H9 (cell line): ENCODE measurements at regions not wholly inside any gene's neighbourhood (a gene's known extent, or its start where the extent isn't known, plus 50 kb on each side); places are given as distances from the start of the nearest gene placed in this dataset.

Experiments
- DNase-seq: peaks from one replicate; pipeline ENCODE4 v3.0.0-alpha.2; 2017
- H2AFZ ChIP-seq: one replicate; pipeline ENCODE4 v1.6.1; 2013; ENCODE audit warnings: mild to moderate bottlenecking, low read length, control low read depth, moderate library complexity
- H2AK5ac ChIP-seq: 2 replicates; pipeline ENCODE4 v1.6.1; 2013; ENCODE audit warnings: low read length, control low read depth, mixed read lengths; ENCODE audit not compliant: insufficient read length
- H2BK120ac ChIP-seq: one replicate; pipeline ENCODE4 v1.6.1; 2013; ENCODE audit warnings: low read depth, mild to moderate bottlenecking, low read length, control low read depth, inconsistent platforms; ENCODE audit not compliant: poor library complexity, severe bottlenecking
- H2BK12ac ChIP-seq: 2 replicates; pipeline ENCODE4 v1.6.1; 2013; ENCODE audit warnings: low read length, control low read depth, mixed read lengths, low read depth; ENCODE audit not compliant: insufficient read length
- H2BK15ac ChIP-seq: 2 replicates; pipeline ENCODE4 v1.6.1; 2013; ENCODE audit warnings: low read depth, low read length, control low read depth
- H2BK20ac ChIP-seq: one replicate; pipeline ENCODE4 v1.6.1; 2013; ENCODE audit warnings: low read depth, mild to moderate bottlenecking, low read length, control low read depth, inconsistent platforms; ENCODE audit not compliant: poor library complexity, severe bottlenecking
- H2BK5ac ChIP-seq: 2 replicates; pipeline ENCODE4 v1.6.1; 2013; ENCODE audit warnings: low read length, control low read depth, mixed read lengths; ENCODE audit not compliant: insufficient read length
- H3K14ac ChIP-seq: 2 replicates; pipeline ENCODE4 v1.6.1; 2013; ENCODE audit warnings: low read length, control low read depth; ENCODE audit not compliant: insufficient read depth
- H3K18ac ChIP-seq: 2 replicates; pipeline ENCODE4 v1.6.1; 2013; ENCODE audit warnings: low read depth, mild to moderate bottlenecking, mixed read lengths, low read length, control low read depth; ENCODE audit not compliant: insufficient read length
- H3K23ac ChIP-seq: 2 replicates; pipeline ENCODE4 v1.6.1; 2013; ENCODE audit warnings: low read length, control low read depth, mixed read lengths, low read depth; ENCODE audit not compliant: insufficient read length
- H3K23me2 ChIP-seq: 2 replicates; pipeline ENCODE4 v1.6.1; 2013; ENCODE audit warnings: low read depth, mild to moderate bottlenecking, mixed read lengths, low read length, control low read depth; ENCODE audit not compliant: insufficient read length, poor library complexity, severe bottlenecking
- H3K27ac ChIP-seq: 2 replicates; pipeline ENCODE4 v1.5.1; 2013; ENCODE audit warnings: low read length, control low read depth, mixed read lengths, low read depth; ENCODE audit not compliant: insufficient read length
- H3K27me3 ChIP-seq: 2 replicates; pipeline ENCODE4 v1.6.1; 2013; ENCODE audit warnings: low read length, control low read depth, inconsistent platforms; ENCODE audit not compliant: insufficient read depth
- H3K4ac ChIP-seq: 2 replicates; pipeline ENCODE4 v1.6.1; 2013; ENCODE audit warnings: low read depth, mild to moderate bottlenecking, control low read depth, inconsistent platforms, low read length, moderate library complexity
- H3K4me1 ChIP-seq: 2 replicates; pipeline ENCODE4 v1.6.1; 2013; ENCODE audit warnings: low read length, control low read depth, inconsistent platforms; ENCODE audit not compliant: insufficient read depth
- H3K4me2 ChIP-seq: 2 replicates; pipeline ENCODE4 v1.6.1; 2013; ENCODE audit warnings: low read length, control low read depth, mixed read lengths; ENCODE audit not compliant: insufficient read length, insufficient read depth
- H3K56ac ChIP-seq: 2 replicates; pipeline ENCODE4 v1.6.1; 2013; ENCODE audit warnings: low read depth, mild to moderate bottlenecking, mixed read lengths, low read length, control low read depth; ENCODE audit not compliant: insufficient read length
- H3K79me1 ChIP-seq: 2 replicates; pipeline ENCODE4 v1.6.1; 2013; ENCODE audit warnings: low read depth, mild to moderate bottlenecking, moderate library complexity, low read length, control low read depth, inconsistent platforms; ENCODE audit not compliant: insufficient read depth, poor library complexity, severe bottlenecking
- H3K79me2 ChIP-seq: 2 replicates; pipeline ENCODE4 v1.6.1; 2013; ENCODE audit warnings: low read length, control low read depth, inconsistent platforms; ENCODE audit not compliant: insufficient read depth
- H3K9ac ChIP-seq: 2 replicates; pipeline ENCODE4 v1.6.1; 2013; ENCODE audit warnings: low read length, control low read depth, mixed read lengths; ENCODE audit not compliant: insufficient read length; ENCODE audit errors: extremely low read depth
- H3K9me3 ChIP-seq: one replicate; pipeline ENCODE4 v1.6.1; 2013; ENCODE audit warnings: low read depth, low read length, inconsistent platforms; ENCODE audit not compliant: control insufficient read depth
- H3T11ph ChIP-seq: one replicate; pipeline ENCODE4 v1.6.1; 2013; ENCODE audit warnings: mild to moderate bottlenecking, low read length, control low read depth, inconsistent platforms
- H4K20me1 ChIP-seq: one replicate; pipeline ENCODE4 v1.6.1; 2013; ENCODE audit not compliant: control insufficient read depth, insufficient read length, insufficient read depth
- H4K5ac ChIP-seq: 2 replicates; pipeline ENCODE4 v1.6.1; 2013; ENCODE audit warnings: low read depth, mild to moderate bottlenecking, mixed read lengths, low read length, control low read depth; ENCODE audit not compliant: insufficient read length
- H4K8ac ChIP-seq: replicated peaks from 2 replicates; pipeline ENCODE4 v1.6.1; 2013; ENCODE audit warnings: low read length, control low read depth, mixed read lengths, low read depth; ENCODE audit not compliant: insufficient read length
- H4K91ac ChIP-seq: 2 replicates; pipeline ENCODE4 v1.6.1; 2013; ENCODE audit warnings: low read depth, mild to moderate bottlenecking, moderate library complexity, mixed read lengths, low read length, control low read depth; ENCODE audit not compliant: insufficient read length
- H3K27ac Mint-ChIP-seq, 3 experiments: 2 replicates in 2 of 3; 3 replicates in 1 of 3; pipeline ENCODE4 v1.8.0; 2020 to 2021; ENCODE audit warnings: mixed read lengths in 3 of 3, mild to moderate bottlenecking in 1 of 3, moderate library complexity in 1 of 3
- H3K27me3 Mint-ChIP-seq: 2 replicates; pipeline ENCODE4 v1.8.0; 2021; ENCODE audit warnings: low read depth, mild to moderate bottlenecking, moderate library complexity, mixed read lengths
- H3K36me3 Mint-ChIP-seq, 3 experiments: 2 replicates in 2 of 3; 3 replicates in 1 of 3; pipeline ENCODE4 v1.8.0; 2020 to 2021; ENCODE audit warnings: low read depth in 3 of 3, mixed read lengths in 3 of 3; ENCODE audit not compliant: insufficient read depth in 1 of 3
- H3K4me1 Mint-ChIP-seq, 2 experiments: 2 replicates each; pipeline ENCODE4 v1.8.0; 2020; ENCODE audit warnings: mixed read lengths in 2 of 2
- H3K4me3 Mint-ChIP-seq, 2 experiments: 2 replicates in 1 of 2; 3 replicates in 1 of 2; pipeline ENCODE4 v1.8.0; 2020 to 2021; ENCODE audit warnings: mild to moderate bottlenecking in 2 of 2, mixed read lengths in 2 of 2, moderate library complexity in 1 of 2
- H3K9me3 Mint-ChIP-seq, 2 experiments: 2 replicates in 1 of 2; 3 replicates in 1 of 2; pipeline ENCODE4 v1.8.0; 2020; ENCODE audit warnings: mild to moderate bottlenecking in 2 of 2, mixed read lengths in 2 of 2, moderate library complexity in 1 of 2
- CTCF ChIP-seq: fragments of 200-600 bp; sonication (generic); conservative IDR thresholded peaks from 3 replicates; pipeline ENCODE4 v1.8.0; 2021; ENCODE audit warnings: antibody characterized with exemption, mild to moderate bottlenecking
- WGBS: extraction: QIAGEN DNeasy Blood & Tissue Kit; methylation state at CpG from one replicate; pipeline ENCODE4 v1.1.7; 2013; ENCODE audit warnings: missing lambda C conversion rate, low lambda C conversion rate, mixed read lengths; ENCODE audit not compliant: insufficient read length; ENCODE audit errors: extremely low coverage; 5-methylcytosine and 5-hydroxymethylcytosine counted together

GRCh38 chr9:129414993-129415941 is 205.6 kb downstream of the C9orf50 start:
- no CpG with 5 or more reads among the region's 21 CpGs for WGBS
- Histone ChIP-seq H3K56ac (no peak overlapping the region), H2BK20ac (no peak overlapping the region), H3K27me3 (no peaks in the 10 kb centered on the region), H3K4me2 (no peak overlapping the region), H4K8ac (no peak overlapping the region), H2AK5ac (no peak overlapping the region), H2BK15ac (no peak overlapping the region), H2BK5ac (no peak overlapping the region), H2AFZ (no peak overlapping the region), H3K79me1 (no peaks in the 10 kb centered on the region), H3K4ac (no peak overlapping the region), H3K14ac (peak overlapping the region; percentile 45; the same call in 1 of the 2 replicates), H4K20me1 (no peaks in the 10 kb centered on the region), H3T11ph (no peak overlapping the region), H3K23me2 (peaks cover 7% of the 10 kb centered on the region), H3K23ac (no peak overlapping the region), H2BK12ac (no peak overlapping the region), H3K4me1 (no peaks in the 10 kb centered on the region; the same call in 1 of the 2 replicates), H4K91ac (no peak overlapping the region), H2BK120ac (no peak overlapping the region), H3K9me3 (no peaks in the 10 kb centered on the region), H4K5ac (no peak overlapping the region), H3K79me2 (no peaks in the 10 kb centered on the region), H3K18ac (peak overlapping the region; percentile 97), H3K27ac (no peak overlapping the region), H3K9ac (no peak overlapping the region)
- no peak for DNase-seq
- H3K27me3 Mint-ChIP-seq: peaks cover 8% of the 10 kb centered on the region
- peak overlapping the region in 1 of 2 experiments; percentile 68; a peak in 2 of 5 replicates for H3K4me3 Mint-ChIP-seq
- no peak for TF ChIP-seq CTCF
- peaks cover 7% of the 10 kb centered on the region in 2 experiments for H3K9me3 Mint-ChIP-seq
- peaks cover 19% of the 10 kb centered on the region in 2 experiments for H3K4me1 Mint-ChIP-seq
- no peak overlapping the region for H3K27ac Mint-ChIP-seq
- H3K36me3 Mint-ChIP-seq: peaks cover 6 to 7% (median 7%) of the 10 kb centered on the region in 3 experiments
